ENCODE measurements at regions not wholly inside any gene's neighbourhood (a gene's known extent, or its start where the extent isn't known, plus 50 kb on each side); places are given as distances from the start of the nearest gene placed in this dataset.

DNA sequence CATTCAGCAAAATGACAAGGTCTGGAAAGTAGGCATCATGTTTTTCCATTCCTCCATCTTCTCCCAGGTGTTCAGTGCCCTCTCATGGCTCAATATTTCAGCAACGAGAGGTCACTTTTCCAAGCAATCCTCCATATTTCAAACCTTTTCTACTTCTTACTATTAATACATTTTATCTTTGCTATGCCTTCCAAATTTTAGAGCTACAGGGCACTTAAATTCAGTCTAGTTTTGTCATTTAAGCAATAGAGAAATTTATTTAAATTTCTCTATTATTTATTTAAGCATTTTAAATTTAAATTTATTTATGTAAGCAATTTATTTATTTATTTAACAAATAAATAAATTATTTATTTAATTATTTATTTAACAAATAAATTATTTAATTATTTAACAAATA lies 305.1 kb upstream of the ANXA10 start:
- TF ChIP-seq, protein P1, sequence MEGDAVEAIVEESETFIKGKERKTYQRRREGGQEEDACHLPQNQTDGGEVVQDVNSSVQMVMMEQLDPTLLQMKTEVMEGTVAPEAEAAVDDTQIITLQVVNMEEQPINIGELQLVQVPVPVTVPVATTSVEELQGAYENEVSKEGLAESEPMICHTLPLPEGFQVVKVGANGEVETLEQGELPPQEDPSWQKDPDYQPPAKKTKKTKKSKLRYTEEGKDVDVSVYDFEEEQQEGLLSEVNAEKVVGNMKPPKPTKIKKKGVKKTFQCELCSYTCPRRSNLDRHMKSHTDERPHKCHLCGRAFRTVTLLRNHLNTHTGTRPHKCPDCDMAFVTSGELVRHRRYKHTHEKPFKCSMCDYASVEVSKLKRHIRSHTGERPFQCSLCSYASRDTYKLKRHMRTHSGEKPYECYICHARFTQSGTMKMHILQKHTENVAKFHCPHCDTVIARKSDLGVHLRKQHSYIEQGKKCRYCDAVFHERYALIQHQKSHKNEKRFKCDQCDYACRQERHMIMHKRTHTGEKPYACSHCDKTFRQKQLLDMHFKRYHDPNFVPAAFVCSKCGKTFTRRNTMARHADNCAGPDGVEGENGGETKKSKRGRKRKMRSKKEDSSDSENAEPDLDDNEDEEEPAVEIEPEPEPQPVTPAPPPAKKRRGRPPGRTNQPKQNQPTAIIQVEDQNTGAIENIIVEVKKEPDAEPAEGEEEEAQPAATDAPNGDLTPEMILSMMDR (optimal IDR thresholded peaks at IDR 0.05 in 1 of 3, IDR thresholded peaks at IDR 0.05 in 1 of 3, conservative IDR thresholded peaks at IDR 0.05 in 1 of 3; ENCODE audit: extremely low read depth in 1 of 3, insufficient read depth in 2 of 3, low read length in 3 of 3): no peak
- no peak for TF ChIP-seq EZH2 (IDR thresholded peaks at IDR 0.05; ENCODE audit: low read length)

Measured in keratinocyte (primary cell).